HepG2 (cell line): ENCODE measurements at regions not wholly inside any gene's neighbourhood (a gene's known extent, or its start where the extent isn't known, plus 50 kb on each side); places are given as distances from the start of the nearest gene placed in this dataset.

Source experiments
- ATAC-seq: fragments of 200-7000 bp; cut with Tn5 transposase; 3 replicates; pipeline ENCODE4 v1.9.1; 2020; ENCODE audit warnings: mild to moderate bottlenecking, moderate library complexity
- BruUV-seq: library from RNA; stranded (reverse); fragments of 400-500 nt; replicated peaks from 2 replicates; lab custom pipeline; 2021; lab: Mats Ljungman, UMichigan
- CTCF ChIA-PET: fragments of 300-600 bp; formaldehyde crosslinking; extraction: SDS; loops from one replicate; lab custom pipeline; 2021; ENCODE audit warnings: low total read pairs, inconsistent platforms, low intra/inter-chr PET ratio; lab: Yijun Ruan, JAX
- POLR2A ChIA-PET: fragments of 350-600 bp; sonication (Branson Sonifier 250); formaldehyde crosslinking; loops from one replicate; lab custom pipeline; 2020; ENCODE audit warnings: antibody characterized with exemption, inconsistent platforms; lab: Yijun Ruan, JAX
- DNase-seq: peaks from one replicate; pipeline ENCODE4 v3.0.0-alpha.2; 2015; ENCODE audit warnings: low spot score
- FAIRE-seq: peaks from 3 replicates; lab custom pipeline; 2011; peaks lifted over from hg19 to GRCh38; lab: Jason Lieb, UNC
- H2AFZ ChIP-seq: one replicate; pipeline ENCODE4 v1.6.1; 2011; ENCODE audit warnings: low read length, inconsistent platforms
- H3K27ac ChIP-seq: fragments of 300-600 bp; 3 replicates; pipeline ENCODE4 v1.8.0; 2011; ENCODE audit warnings: mixed run types, mild to moderate bottlenecking, mixed read lengths, low read length, inconsistent platforms; ENCODE audit not compliant: insufficient read depth; ENCODE audit errors: extremely low read length
- H3K27me3 ChIP-seq, 2 experiments: fragments of 200-600 bp in 1 of 2; 2 replicates in 1 of 2; 3 replicates in 1 of 2; pipeline versions ENCODE4 v1.6.0 to v1.8.0; 2011; ENCODE audit warnings: low read length in 2 of 2, mild to moderate bottlenecking in 2 of 2, moderate library complexity in 2 of 2, inconsistent platforms in 1 of 2; ENCODE audit not compliant: insufficient read depth in 2 of 2, control insufficient read depth in 1 of 2
- H3K36me3 ChIP-seq, 2 experiments: fragments of 200-600 bp in 1 of 2; replicated peaks in 1 of 2; 2 replicates in 1 of 2; 3 replicates in 1 of 2; pipeline versions ENCODE4 v1.5.1 to v1.8.0; 2011; ENCODE audit warnings: low read length in 2 of 2, inconsistent platforms in 1 of 2; ENCODE audit not compliant: insufficient read depth in 2 of 2, control insufficient read depth in 1 of 2
- H3K4me1 ChIP-seq: 2 replicates; pipeline ENCODE4 v1.5.1; 2012; ENCODE audit warnings: low read length, inconsistent platforms; ENCODE audit not compliant: insufficient read depth
- H3K4me2 ChIP-seq: 2 replicates; pipeline ENCODE4 v1.6.0; 2011; ENCODE audit warnings: low read depth, low read length, inconsistent platforms
- H3K4me3 ChIP-seq, 3 experiments: fragments of 200-600 bp in 1 of 3; sonication (generic), shearing (Covaris generic) in 1 of 3; replicated peaks in 1 of 3; 2 replicates each; pipeline ENCODE4 v1.5.1; 2011 to 2016; ENCODE audit warnings: low read length in 3 of 3, inconsistent platforms in 2 of 3, low read depth in 2 of 3, mild to moderate bottlenecking in 2 of 3, control low read depth in 1 of 3, mixed read lengths in 1 of 3; ENCODE audit not compliant: insufficient read depth in 1 of 3
- H3K79me2 ChIP-seq: one replicate; pipeline ENCODE4 v1.6.1; 2011; ENCODE audit warnings: low read length, inconsistent platforms; ENCODE audit not compliant: insufficient read depth
- H3K9ac ChIP-seq: 2 replicates; pipeline ENCODE4 v1.6.0; 2011; ENCODE audit warnings: mild to moderate bottlenecking, low read depth, low read length, inconsistent platforms; ENCODE audit not compliant: insufficient read depth
- H3K9me3 ChIP-seq: 2 replicates; pipeline ENCODE4 v1.5.1; 2012; ENCODE audit warnings: mild to moderate bottlenecking, low read length
- H4K20me1 ChIP-seq: 2 replicates; pipeline ENCODE4 v1.6.0; 2011; ENCODE audit warnings: inconsistent platforms, mild to moderate bottlenecking, low read length, moderate library complexity; ENCODE audit not compliant: insufficient read depth
- CREBL2 ChIP-seq: sonication (generic); formaldehyde crosslinking; IDR thresholded peaks from 2 replicates; pipeline ENCODE4 v1.8.1; 2023; ENCODE audit warnings: missing genetic modification reagents, mild to moderate bottlenecking, borderline replicate concordance
- DMTF1 ChIP-seq: sonication (generic); formaldehyde crosslinking; IDR thresholded peaks from 2 replicates; pipeline ENCODE4 v1.4.0; 2020; ENCODE audit warnings: mild to moderate bottlenecking, missing genetic modification reagents
- FOXM1 ChIP-seq: sonication (generic); formaldehyde crosslinking; IDR thresholded peaks from 2 replicates; pipeline ENCODE4 v1.5.0; 2020; ENCODE audit warnings: missing genetic modification reagents
- MED1 ChIP-seq: sonication (generic); formaldehyde crosslinking; IDR thresholded peaks from 2 replicates; pipeline ENCODE4 v1.4.0; 2020; ENCODE audit warnings: missing genetic modification reagents
- SALL1 ChIP-seq: sonication (generic); formaldehyde crosslinking; IDR thresholded peaks from 2 replicates; pipeline ENCODE4 v1.8.0; 2022; ENCODE audit warnings: mild to moderate bottlenecking, missing genetic modification reagents
- SMAD3 ChIP-seq: sonication (generic); formaldehyde crosslinking; IDR thresholded peaks from 2 replicates; pipeline ENCODE4 v1.4.0; 2020; ENCODE audit warnings: missing genetic modification reagents
- SP4 ChIP-seq: sonication (generic); formaldehyde crosslinking; IDR thresholded peaks from 2 replicates; pipeline ENCODE4 v1.8.1; 2023; ENCODE audit warnings: mild to moderate bottlenecking, missing genetic modification reagents
- TFE3 ChIP-seq: IDR thresholded peaks from 2 replicates; pipeline ENCODE4 v1.6.1; 2016
- ZNF232 ChIP-seq: sonication (generic); formaldehyde crosslinking; IDR thresholded peaks from 2 replicates; pipeline ENCODE4 v1.4.0; 2020; ENCODE audit warnings: missing genetic modification reagents, borderline replicate concordance
- ZNF556 ChIP-seq: sonication (generic); formaldehyde crosslinking; IDR thresholded peaks from 2 replicates; pipeline ENCODE4 v1.4.0; 2020; ENCODE audit warnings: mild to moderate bottlenecking, missing genetic modification reagents, borderline replicate concordance
- ZNF746 ChIP-seq: sonication (generic); formaldehyde crosslinking; IDR thresholded peaks from 2 replicates; pipeline ENCODE4 v1.8.0; 2022; ENCODE audit warnings: mild to moderate bottlenecking, missing genetic modification reagents
- WGBS: methylation state at CpG from one replicate; pipeline ENCODE4 v1.1.6; 2017; ENCODE audit warnings: low lambda C conversion rate; 5-methylcytosine and 5-hydroxymethylcytosine counted together
- in situ Hi-C: cut with HindIII; loops from 2 replicates; pipeline ENCODE4 v1.10.0; 2017; ENCODE audit warnings: low pct_unique_long_range_greater_than_20kb; ENCODE audit not compliant: extremely low pct_ligation_motif_present
- intact Hi-C: fragments of 100-400 bp; cut with micrococcal nuclease; formaldehyde crosslinking; loops from one replicate; pipeline ENCODE4 v1.10.0; 2022; ENCODE audit not compliant: unreplicated experiment
- TF ChIP-seq, protein P1 (sequence below): IDR thresholded peaks from 2 replicates; pipeline ENCODE4 v1.6.1; 2016; ENCODE audit warnings: low read depth, missing genetic modification reagents, missing compliant biosample characterization
- TF ChIP-seq, protein P2 (sequence below): sonication (generic); formaldehyde crosslinking; conservative IDR thresholded peaks from 2 replicates; pipeline ENCODE4 v1.8.0; 2022; ENCODE audit warnings: mild to moderate bottlenecking, moderate library complexity, missing genetic modification reagents

DNA sequence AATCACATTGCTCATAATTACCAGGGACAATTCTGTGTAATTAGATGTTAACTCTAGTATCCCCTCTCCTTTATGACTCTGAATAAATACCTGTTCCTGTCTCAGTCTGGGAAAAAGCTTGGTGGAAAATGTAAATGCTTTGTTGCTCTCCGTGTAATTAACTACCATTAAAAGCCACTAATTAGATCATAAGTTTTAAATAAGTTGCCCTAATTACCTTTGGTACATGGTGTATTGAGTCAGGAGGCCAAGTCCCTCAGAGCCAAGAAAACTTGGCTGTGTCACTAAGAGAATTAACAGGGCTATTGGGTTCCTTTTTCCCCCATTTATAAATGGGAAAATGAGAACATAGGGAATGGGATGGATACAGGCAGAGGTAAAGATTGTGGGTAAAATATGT is 617.6 kb downstream of the TLR4 start (continued):
- TF ChIP-seq MED1 (CRISPR knock-in tag) (no peak), ZNF556 (CRISPR knock-in tag) (no peak), ZNF232 (no peak), SP4 (CRISPR knock-in tag) (no peak), SALL1 (CRISPR knock-in tag) (no peak), SMAD3 (CRISPR knock-in tag) (no peak), FOXM1 (CRISPR knock-in tag) (no peak)
- TF ChIP-seq, protein P1, sequence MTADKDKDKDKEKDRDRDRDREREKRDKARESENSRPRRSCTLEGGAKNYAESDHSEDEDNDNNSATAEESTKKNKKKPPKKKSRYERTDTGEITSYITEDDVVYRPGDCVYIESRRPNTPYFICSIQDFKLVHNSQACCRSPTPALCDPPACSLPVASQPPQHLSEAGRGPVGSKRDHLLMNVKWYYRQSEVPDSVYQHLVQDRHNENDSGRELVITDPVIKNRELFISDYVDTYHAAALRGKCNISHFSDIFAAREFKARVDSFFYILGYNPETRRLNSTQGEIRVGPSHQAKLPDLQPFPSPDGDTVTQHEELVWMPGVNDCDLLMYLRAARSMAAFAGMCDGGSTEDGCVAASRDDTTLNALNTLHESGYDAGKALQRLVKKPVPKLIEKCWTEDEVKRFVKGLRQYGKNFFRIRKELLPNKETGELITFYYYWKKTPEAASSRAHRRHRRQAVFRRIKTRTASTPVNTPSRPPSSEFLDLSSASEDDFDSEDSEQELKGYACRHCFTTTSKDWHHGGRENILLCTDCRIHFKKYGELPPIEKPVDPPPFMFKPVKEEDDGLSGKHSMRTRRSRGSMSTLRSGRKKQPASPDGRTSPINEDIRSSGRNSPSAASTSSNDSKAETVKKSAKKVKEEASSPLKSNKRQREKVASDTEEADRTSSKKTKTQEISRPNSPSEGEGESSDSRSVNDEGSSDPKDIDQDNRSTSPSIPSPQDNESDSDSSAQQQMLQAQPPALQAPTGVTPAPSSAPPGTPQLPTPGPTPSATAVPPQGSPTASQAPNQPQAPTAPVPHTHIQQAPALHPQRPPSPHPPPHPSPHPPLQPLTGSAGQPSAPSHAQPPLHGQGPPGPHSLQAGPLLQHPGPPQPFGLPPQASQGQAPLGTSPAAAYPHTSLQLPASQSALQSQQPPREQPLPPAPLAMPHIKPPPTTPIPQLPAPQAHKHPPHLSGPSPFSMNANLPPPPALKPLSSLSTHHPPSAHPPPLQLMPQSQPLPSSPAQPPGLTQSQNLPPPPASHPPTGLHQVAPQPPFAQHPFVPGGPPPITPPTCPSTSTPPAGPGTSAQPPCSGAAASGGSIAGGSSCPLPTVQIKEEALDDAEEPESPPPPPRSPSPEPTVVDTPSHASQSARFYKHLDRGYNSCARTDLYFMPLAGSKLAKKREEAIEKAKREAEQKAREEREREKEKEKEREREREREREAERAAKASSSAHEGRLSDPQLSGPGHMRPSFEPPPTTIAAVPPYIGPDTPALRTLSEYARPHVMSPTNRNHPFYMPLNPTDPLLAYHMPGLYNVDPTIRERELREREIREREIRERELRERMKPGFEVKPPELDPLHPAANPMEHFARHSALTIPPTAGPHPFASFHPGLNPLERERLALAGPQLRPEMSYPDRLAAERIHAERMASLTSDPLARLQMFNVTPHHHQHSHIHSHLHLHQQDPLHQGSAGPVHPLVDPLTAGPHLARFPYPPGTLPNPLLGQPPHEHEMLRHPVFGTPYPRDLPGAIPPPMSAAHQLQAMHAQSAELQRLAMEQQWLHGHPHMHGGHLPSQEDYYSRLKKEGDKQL, result no peak

DNA sequence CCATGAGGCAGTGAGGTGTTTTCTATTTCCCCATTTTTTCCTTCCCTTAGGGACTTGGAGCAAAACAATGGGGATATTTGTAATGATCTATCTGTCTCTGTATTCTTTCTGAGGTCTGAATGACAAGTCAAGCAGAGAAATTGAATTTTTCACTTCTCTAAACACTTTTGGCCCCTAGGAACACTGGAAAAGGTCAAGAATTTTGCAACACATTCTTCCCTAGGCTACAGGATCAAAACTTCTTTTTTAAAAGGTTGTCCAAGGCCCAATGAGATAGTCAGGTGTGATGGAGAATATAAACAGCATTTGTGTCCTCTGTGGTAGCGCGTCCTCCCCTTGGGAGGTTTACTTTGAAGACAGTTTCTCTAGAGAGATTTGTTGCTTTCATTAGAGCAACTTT is 620.5 kb downstream of the TLR4 start:
- no peak for FAIRE-seq
- Histone ChIP-seq H3K4me1 (no peaks in the 10 kb centered on the region), H4K20me1 (no peaks in the 10 kb centered on the region), H2AFZ (no peak overlapping the region), H3K9ac (no peak overlapping the region), H3K4me3 (no peak overlapping the region), H3K79me2 (no peaks in the 10 kb centered on the region), H3K36me3 (no peaks in the 10 kb centered on the region), H3K4me2 (no peak overlapping the region), H3K9me3 (peaks cover 73% of the 10 kb centered on the region), H3K27ac (no peak overlapping the region), H3K27me3 (no peaks in the 10 kb centered on the region)
- POLR2A ChIA-PET, result no interaction called here
- CTCF ChIA-PET, result no interaction called here
- no peak for DNase-seq
- 44% methylated on average over 2 of the region's 2 CpGs for WGBS
- BruUV-seq, result no TSS peak
- in situ Hi-C loops, result no loop called here
- intact Hi-C loops, result loop anchor here (5.0 kb wide), 1 partner anchor 553 kb away; no protein-coding TSS in a partner anchor
- ATAC-seq, result no peak
- TF ChIP-seq DMTF1 (CRISPR knock-in tag) (no peak), ZNF746 (no peak), TFE3 (CRISPR knock-in tag) (no peak), CREBL2 (CRISPR knock-in tag) (no peak)
- TF ChIP-seq, protein P2, sequence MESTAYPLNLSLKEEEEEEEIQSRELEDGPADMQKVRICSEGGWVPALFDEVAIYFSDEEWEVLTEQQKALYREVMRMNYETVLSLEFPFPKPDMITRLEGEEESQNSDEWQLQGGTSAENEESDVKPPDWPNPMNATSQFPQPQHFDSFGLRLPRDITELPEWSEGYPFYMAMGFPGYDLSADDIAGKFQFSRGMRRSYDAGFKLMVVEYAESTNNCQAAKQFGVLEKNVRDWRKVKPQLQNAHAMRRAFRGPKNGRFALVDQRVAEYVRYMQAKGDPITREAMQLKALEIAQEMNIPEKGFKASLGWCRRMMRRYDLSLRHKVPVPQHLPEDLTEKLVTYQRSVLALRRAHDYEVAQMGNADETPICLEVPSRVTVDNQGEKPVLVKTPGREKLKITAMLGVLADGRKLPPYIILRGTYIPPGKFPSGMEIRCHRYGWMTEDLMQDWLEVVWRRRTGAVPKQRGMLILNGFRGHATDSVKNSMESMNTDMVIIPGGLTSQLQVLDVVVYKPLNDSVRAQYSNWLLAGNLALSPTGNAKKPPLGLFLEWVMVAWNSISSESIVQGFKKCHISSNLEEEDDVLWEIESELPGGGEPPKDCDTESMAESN (CRISPR knock-in tag), result no peak
